CD4-positive, CD25-positive, alpha-beta regulatory T cell (primary cell): ENCODE measurements at regions not wholly inside any gene's neighbourhood (a gene's known extent, or its start where the extent isn't known, plus 50 kb on each side); places are given as distances from the start of the nearest gene placed in this dataset.

Experiments
- ATAC-seq, 2 donors: fragments of 150-1000 bp; cut with Tn5 transposase; one replicate each; pipeline ENCODE4 v1.10.0; 2021; ENCODE audit warnings: low read depth in 2 of 2, moderate number of reproducible peaks in 2 of 2, moderate library complexity in 1 of 2
- DNase-seq, 3 donors: peaks; one replicate each; pipeline versions ENCODE4 v3.0.0 to v3.0.0-alpha.2; 2012 to 2022; ENCODE audit warnings: mixed read lengths in 1 of 3
- H3K27ac ChIP-seq: one replicate; pipeline ENCODE4 v1.7.0; 2013; ENCODE audit warnings: mild to moderate bottlenecking, low read length; ENCODE audit not compliant: insufficient read depth, poor library complexity, severe bottlenecking
- H3K27me3 ChIP-seq: one replicate; pipeline ENCODE4 v1.7.0; 2013; ENCODE audit warnings: low read length; ENCODE audit not compliant: control insufficient read depth, insufficient read depth
- H3K36me3 ChIP-seq: one replicate; pipeline ENCODE4 v1.7.0; 2013; ENCODE audit warnings: mild to moderate bottlenecking, low read length, moderate library complexity; ENCODE audit not compliant: control insufficient read depth, insufficient read depth
- H3K4me1 ChIP-seq: 2 replicates; pipeline ENCODE4 v1.7.0; 2013; ENCODE audit warnings: mild to moderate bottlenecking, low read length; ENCODE audit not compliant: insufficient read depth, control insufficient read depth, poor library complexity, severe bottlenecking
- H3K4me3 ChIP-seq: one replicate; pipeline ENCODE4 v1.7.0; 2013; ENCODE audit warnings: low read depth, mild to moderate bottlenecking, low read length, moderate library complexity
- H3K9me3 ChIP-seq, 2 experiments: 1 replicate in 1 of 2; 2 replicates in 1 of 2; pipeline ENCODE4 v1.7.0; 2013; ENCODE audit warnings: low read length in 2 of 2, mild to moderate bottlenecking in 1 of 2, moderate library complexity in 1 of 2; ENCODE audit not compliant: control insufficient read depth in 2 of 2
- H3K27ac Mint-ChIP-seq, 3 donors: one replicate each; pipeline ENCODE4 v1.8.0; 2020 to 2022; ENCODE audit warnings: mild to moderate bottlenecking in 3 of 3, mixed read lengths in 3 of 3, moderate library complexity in 2 of 3
- H3K27me3 Mint-ChIP-seq: one replicate; pipeline ENCODE4 v1.8.0; 2022; ENCODE audit warnings: mild to moderate bottlenecking, mixed read lengths
- H3K36me3 Mint-ChIP-seq: one replicate; pipeline ENCODE4 v1.8.0; 2020; ENCODE audit warnings: mixed read lengths
- H3K4me1 Mint-ChIP-seq, 4 donors: one replicate each; pipeline ENCODE4 v1.8.0; 2020 to 2022; ENCODE audit warnings: mixed read lengths in 4 of 4, mild to moderate bottlenecking in 1 of 4
- H3K4me3 Mint-ChIP-seq, 4 donors: one replicate each; pipeline ENCODE4 v1.8.0; 2020 to 2022; ENCODE audit warnings: mild to moderate bottlenecking in 4 of 4, mixed read lengths in 4 of 4, moderate library complexity in 3 of 4
- H3K9me3 Mint-ChIP-seq, 7 donors: one replicate each; pipeline ENCODE4 v1.8.0; 2020 to 2022; ENCODE audit warnings: mixed read lengths in 7 of 7, mild to moderate bottlenecking in 3 of 7, moderate library complexity in 2 of 7

DNA sequence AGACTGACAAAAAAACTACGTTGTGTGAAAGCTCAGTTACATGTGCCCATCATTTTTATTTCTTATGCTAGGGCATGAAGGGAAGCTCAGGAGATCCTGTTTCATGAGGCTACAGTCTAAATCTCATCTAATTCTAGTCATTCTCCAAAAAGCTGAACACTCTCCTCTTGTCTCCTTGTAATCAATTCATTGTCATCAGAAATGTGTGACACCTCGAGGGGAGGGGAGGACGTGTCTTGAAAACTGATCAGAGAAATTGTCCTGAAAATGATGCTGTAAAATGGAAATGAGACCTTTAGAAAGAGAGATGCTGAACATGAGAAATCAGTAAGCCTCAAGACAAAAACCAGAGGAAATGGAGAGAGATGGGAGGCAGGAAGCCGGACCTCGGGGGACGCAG is 103.4 kb downstream of the DAD1 start:
- peaks cover 0 to 3% (median 0%) of the 10 kb centered on the region in 7 donors for H3K9me3 Mint-ChIP-seq
- H3K27ac ChIP-seq, result peak overlapping the region; percentile 60
- no peak for DNase-seq
- H3K4me1 ChIP-seq, result no peaks in the 10 kb centered on the region
- H3K36me3 Mint-ChIP-seq, result peaks cover 15% of the 10 kb centered on the region
- no peaks in the 10 kb centered on the region for H3K9me3 ChIP-seq
- H3K4me3 Mint-ChIP-seq, result peak overlapping the region; percentile 80 to 99 (median 88)
- H3K27me3 Mint-ChIP-seq, result no peaks in the 10 kb centered on the region
- H3K4me1 Mint-ChIP-seq, result peaks cover 0 to 2% (median 0%) of the 10 kb centered on the region in 4 donors
- peak overlapping the region; percentile 82 for H3K4me3 ChIP-seq
- no peaks in the 10 kb centered on the region for H3K27me3 ChIP-seq
- H3K27ac Mint-ChIP-seq, result peak overlapping the region; percentile 46 to 97 (median 65)
- no peaks in the 10 kb centered on the region for H3K36me3 ChIP-seq
- no peak for ATAC-seq

DNA sequence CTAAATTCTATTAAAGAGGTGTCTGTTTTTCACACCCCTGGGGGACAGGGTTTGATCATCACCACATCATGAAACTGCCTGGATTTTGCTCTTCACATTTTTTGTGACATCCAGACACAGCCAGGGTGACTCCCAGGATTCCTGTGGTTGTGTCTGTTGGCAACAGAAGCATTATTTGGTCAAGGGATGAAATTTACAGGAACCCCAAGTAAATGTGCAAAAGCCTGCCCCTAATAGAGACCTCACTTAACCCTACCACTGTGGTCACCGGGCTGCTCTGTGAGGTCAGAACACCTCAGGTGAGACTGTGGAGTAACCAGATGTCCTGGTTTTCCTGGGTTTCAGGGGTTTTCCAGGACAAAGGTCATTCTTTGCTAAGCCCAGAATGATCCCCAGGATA is 103.8 kb downstream of the DAD1 start:
- Mint-ChIP-seq H3K27me3 (no peaks in the 10 kb centered on the region), H3K4me1 (peaks cover 0 to 2% (median 0%) of the 10 kb centered on the region in 4 donors), H3K27ac (peak overlapping the region in 1 of 3 donors; percentile 65), H3K9me3 (peaks cover 0 to 3% (median 0%) of the 10 kb centered on the region in 7 donors), H3K4me3 (peak overlapping the region; percentile 80 to 99 (median 94)), H3K36me3 (peaks cover 11% of the 10 kb centered on the region)
- Histone ChIP-seq H3K27ac (peak overlapping the region; percentile 60), H3K36me3 (no peaks in the 10 kb centered on the region), H3K27me3 (no peaks in the 10 kb centered on the region), H3K4me3 (peak overlapping the region; percentile 82), H3K4me1 (no peaks in the 10 kb centered on the region), H3K9me3 (no peaks in the 10 kb centered on the region)
- DNase-seq (no peak), ATAC-seq (no peak)

DNA sequence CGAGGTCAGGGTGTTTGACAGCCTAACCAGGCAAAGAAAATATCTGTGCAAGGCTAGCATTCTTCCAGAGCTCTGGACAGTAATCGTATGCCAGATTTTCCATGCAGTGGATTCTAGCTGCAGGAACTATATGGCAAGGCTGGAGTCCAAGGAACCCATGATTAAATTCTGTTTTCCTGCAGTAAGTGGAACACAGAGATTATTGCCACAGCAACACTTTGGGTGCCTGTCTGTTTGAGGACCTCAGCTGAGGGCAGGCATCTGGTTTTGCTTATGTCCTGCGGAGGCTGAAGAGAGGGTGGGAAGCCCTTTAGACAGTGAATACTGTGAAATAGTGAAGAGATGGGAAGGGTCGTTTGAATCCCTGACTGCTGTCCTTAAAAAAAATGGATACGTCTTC is 104.4 kb downstream of the DAD1 start:
- H3K4me3 Mint-ChIP-seq, result peak overlapping the region; percentile 87 to 99 (median 94)
- ATAC-seq, result no peak

DNA sequence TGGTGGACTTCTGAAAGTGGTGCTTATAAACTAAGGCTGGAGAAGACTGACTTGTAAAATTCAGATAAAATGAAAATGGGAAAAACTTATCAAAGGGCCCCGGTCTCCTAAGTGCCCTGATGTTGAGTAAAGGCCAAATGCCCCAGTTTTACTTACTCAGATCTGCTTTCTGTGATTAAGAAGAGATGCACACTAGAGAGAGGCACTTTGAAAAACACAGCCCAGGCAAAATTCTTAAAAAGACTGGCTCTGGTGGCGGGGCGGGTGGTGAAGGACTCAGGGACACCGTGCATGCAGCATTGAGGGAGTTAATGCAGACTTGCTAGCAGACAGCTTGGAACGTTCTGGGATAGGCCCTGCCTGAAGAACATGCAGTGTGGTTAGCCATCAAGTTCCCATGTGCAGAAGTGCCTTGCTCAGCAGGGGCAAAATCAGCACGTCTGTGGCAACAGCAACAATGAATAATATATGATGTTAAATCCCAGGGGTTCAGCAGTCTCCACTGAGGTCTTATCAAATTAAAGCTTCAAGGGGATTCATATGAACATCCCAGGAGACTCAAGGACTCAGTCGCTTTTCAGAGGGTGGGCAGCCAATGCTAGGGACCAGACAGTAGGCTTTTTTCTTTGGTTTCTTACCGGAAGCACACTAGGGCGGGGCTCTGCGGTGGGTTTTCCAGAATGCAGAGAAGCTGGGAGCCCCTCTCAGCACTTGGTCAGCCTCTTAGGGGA is 105.0 kb downstream of the DAD1 start:
- no peaks in the 10 kb centered on the region for H3K27me3 Mint-ChIP-seq
- no peaks in the 10 kb centered on the region for H3K9me3 ChIP-seq
- no peaks in the 10 kb centered on the region for H3K36me3 ChIP-seq
- peak overlapping the region; percentile 87 to 99 (median 94) for H3K4me3 Mint-ChIP-seq
- ATAC-seq, result no peak
- no peaks in the 10 kb centered on the region for H3K27me3 ChIP-seq
- H3K4me1 ChIP-seq, result no peaks in the 10 kb centered on the region
- H3K4me3 ChIP-seq, result peak overlapping the region; percentile 82
- peaks cover 9% of the 10 kb centered on the region for H3K36me3 Mint-ChIP-seq
- H3K27ac Mint-ChIP-seq, result peak overlapping the region in 2 of 3 donors; percentile 75 to 89
- H3K4me1 Mint-ChIP-seq, result peaks cover 0 to 2% (median 0%) of the 10 kb centered on the region in 4 donors
- no peak for DNase-seq
- H3K27ac ChIP-seq, result peak overlapping the region; percentile 41
- peaks cover 0 to 3% (median 0%) of the 10 kb centered on the region in 7 donors for H3K9me3 Mint-ChIP-seq

More for the DNA sequence above, 104.4 kb downstream of the DAD1 start:
- H3K27me3 ChIP-seq, result no peaks in the 10 kb centered on the region
- Mint-ChIP-seq H3K27ac (peak overlapping the region in 1 of 3 donors; percentile 89), H3K4me1 (peaks cover 0 to 2% (median 0%) of the 10 kb centered on the region in 4 donors), H3K9me3 (peaks cover 0 to 3% (median 0%) of the 10 kb centered on the region in 7 donors), H3K36me3 (peaks cover 9% of the 10 kb centered on the region), H3K27me3 (no peaks in the 10 kb centered on the region)
- DNase-seq, result no peak
- peak overlapping the region; percentile 41 for H3K27ac ChIP-seq
- H3K36me3 ChIP-seq, result no peaks in the 10 kb centered on the region
- H3K4me1 ChIP-seq, result no peaks in the 10 kb centered on the region
- no peaks in the 10 kb centered on the region for H3K9me3 ChIP-seq
- peak overlapping the region; percentile 82 for H3K4me3 ChIP-seq

DNA sequence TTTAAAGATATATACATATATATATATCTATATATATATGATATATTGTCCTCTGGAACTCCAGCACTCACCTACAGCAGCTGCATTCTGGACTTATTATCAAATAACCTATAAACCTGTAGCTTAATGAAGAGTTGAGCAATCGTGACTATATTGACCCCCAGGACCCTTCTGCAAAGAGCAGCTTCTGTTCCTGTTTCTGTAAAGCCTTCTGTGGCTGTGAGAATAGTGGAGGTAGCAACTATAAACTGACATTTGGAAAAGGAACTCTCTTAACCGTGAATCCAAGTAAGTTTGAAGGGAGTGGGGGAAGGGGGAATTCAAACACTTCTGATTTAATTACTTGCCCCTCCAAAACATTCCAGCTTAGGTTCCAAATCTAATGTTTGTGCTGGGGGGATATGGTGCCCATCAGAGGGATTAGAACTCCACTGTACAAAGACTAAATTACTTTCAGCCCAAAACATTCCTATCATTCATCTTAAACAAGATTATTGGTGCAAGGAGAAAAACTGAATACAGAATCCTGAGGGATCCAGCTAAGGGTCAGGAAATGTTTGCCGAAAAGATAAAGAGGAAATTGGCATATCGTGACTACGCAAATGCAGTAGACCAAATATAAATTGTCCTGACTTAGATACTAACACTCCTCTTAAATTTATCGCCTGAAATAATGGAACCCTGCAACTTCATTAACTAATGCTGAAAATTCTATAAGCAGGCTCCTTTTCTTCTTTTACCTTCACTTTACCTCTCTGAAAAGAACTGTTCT is 106.1 kb downstream of the DAD1 start:
- Mint-ChIP-seq H3K27me3 (no peaks in the 10 kb centered on the region), H3K4me3 (peak overlapping the region; percentile 87 to 99 (median 94)), H3K27ac (peak overlapping the region in 1 of 3 donors; percentile 89), H3K4me1 (no peaks in the 10 kb centered on the region), H3K9me3 (peaks cover 0 to 3% (median 0%) of the 10 kb centered on the region in 7 donors), H3K36me3 (peaks cover 5% of the 10 kb centered on the region)
- Histone ChIP-seq H3K4me1 (no peaks in the 10 kb centered on the region), H3K27ac (peak overlapping the region; percentile 41), H3K36me3 (no peaks in the 10 kb centered on the region), H3K9me3 (no peaks in the 10 kb centered on the region), H3K27me3 (no peaks in the 10 kb centered on the region), H3K4me3 (peak overlapping the region; percentile 82)
- ATAC-seq (no peak), DNase-seq (no peak)

DNA sequence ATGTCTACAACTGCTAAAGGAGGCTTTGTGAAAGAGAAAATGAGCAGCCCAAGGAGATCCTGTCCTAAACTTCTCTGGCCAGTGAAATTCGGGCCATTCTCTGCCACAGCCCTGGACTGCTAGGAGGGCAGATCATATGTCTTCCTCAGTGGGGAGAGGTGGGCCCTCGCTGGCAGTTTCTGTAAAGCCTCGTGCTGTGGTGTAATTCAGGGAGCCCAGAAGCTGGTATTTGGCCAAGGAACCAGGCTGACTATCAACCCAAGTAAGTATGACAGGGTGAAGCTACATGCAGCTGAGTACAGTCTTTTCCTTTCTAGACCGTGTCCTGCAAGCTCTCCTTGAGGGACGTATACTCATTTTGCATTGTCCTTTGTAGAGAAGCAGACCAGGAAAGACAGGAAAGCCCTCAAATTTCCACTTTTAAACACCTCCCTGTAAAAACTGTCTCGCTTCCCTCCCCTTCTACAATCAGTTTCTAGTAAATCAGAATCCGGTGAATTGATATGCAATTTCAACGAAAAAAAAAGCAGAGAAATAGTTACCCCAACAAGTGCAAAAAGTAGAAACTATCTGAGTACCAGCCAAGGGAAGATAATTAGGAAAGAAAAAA is 106.8 kb downstream of the DAD1 start:
- Mint-ChIP-seq H3K27me3 (no peaks in the 10 kb centered on the region), H3K4me3 (peak overlapping the region; percentile 60 to 88 (median 83)), H3K36me3 (peaks cover 5% of the 10 kb centered on the region), H3K9me3 (peaks cover 0 to 3% (median 0%) of the 10 kb centered on the region in 7 donors), H3K27ac (peak overlapping the region in 1 of 3 donors; percentile 86), H3K4me1 (no peaks in the 10 kb centered on the region)
- no peaks in the 10 kb centered on the region for H3K27me3 ChIP-seq
- DNase-seq (no peak), ATAC-seq (no peak)
- H3K4me3 ChIP-seq, result peak overlapping the region; percentile 59
- H3K36me3 ChIP-seq, result no peaks in the 10 kb centered on the region
- no peak overlapping the region for H3K27ac ChIP-seq
- no peaks in the 10 kb centered on the region for H3K9me3 ChIP-seq
- no peaks in the 10 kb centered on the region for H3K4me1 ChIP-seq

DNA sequence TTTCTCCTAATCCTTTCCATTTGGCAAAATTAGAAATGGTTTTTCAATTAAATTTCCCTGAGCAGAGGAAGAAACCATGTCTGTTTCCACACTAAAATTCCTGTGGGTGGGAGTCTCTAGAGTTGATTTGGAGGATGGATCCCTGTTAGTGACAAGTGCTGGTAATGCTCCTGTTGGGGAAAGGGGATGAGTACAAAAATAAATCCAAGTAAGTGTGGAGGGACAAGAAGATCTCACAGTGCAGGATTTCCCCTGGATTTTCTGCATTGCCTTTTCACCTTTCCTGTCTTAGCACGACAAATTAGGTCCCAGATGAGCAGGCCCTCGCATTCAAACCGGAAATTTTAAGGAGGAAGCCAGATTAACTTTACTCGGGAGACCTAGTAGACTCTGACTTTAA is 107.5 kb downstream of the DAD1 start:
- Histone ChIP-seq H3K9me3 (no peaks in the 10 kb centered on the region), H3K4me3 (peak overlapping the region; percentile 68), H3K36me3 (no peaks in the 10 kb centered on the region), H3K27ac (peak overlapping the region; percentile 14), H3K27me3 (no peaks in the 10 kb centered on the region), H3K4me1 (no peaks in the 10 kb centered on the region)
- ATAC-seq, result no peak
- H3K4me1 Mint-ChIP-seq, result no peaks in the 10 kb centered on the region
- DNase-seq, result no peak
- H3K27me3 Mint-ChIP-seq, result no peaks in the 10 kb centered on the region
- peak overlapping the region; percentile 60 to 87 (median 83) for H3K4me3 Mint-ChIP-seq
- peaks cover 0 to 3% (median 0%) of the 10 kb centered on the region in 7 donors for H3K9me3 Mint-ChIP-seq
- peaks cover under 1% of the 10 kb centered on the region for H3K36me3 Mint-ChIP-seq
- peak overlapping the region in 2 of 3 donors; percentile 41 to 66 for H3K27ac Mint-ChIP-seq
